Natural killer cell treated with Interleukin-12 subunit alpha and Interleukin-12 subunit beta and Interleukin-15 and Interleukin-18, amount 100 ng/mL, for 72 hours (primary cell): ENCODE measurements at regions not wholly inside any gene's neighbourhood (a gene's known extent, or its start where the extent isn't known, plus 50 kb on each side); places are given as distances from the start of the nearest gene placed in this dataset.

ENCODE experiments used
- ATAC-seq, 2 donors: fragments of 150-1000 bp; cut with Tn5 transposase in 1 of 2; sonication (Bioruptor Pico), chemical (Tn5 transposase) in 1 of 2; 2 replicates each; pipeline ENCODE4 v1.10.0; 2021
- DNase-seq: peaks from one replicate; pipeline ENCODE4 v3.0.0; 2022; ENCODE audit warnings: low spot score
- H3K27ac Mint-ChIP-seq, 2 donors: 1 replicate in 1 of 2; 2 replicates in 1 of 2; pipeline ENCODE4 v1.8.0; 2022; ENCODE audit warnings: mixed read lengths in 2 of 2, mild to moderate bottlenecking in 1 of 2, moderate library complexity in 1 of 2
- H3K27me3 Mint-ChIP-seq, 2 donors: 1 replicate in 1 of 2; 2 replicates in 1 of 2; pipeline ENCODE4 v1.8.0; 2022; ENCODE audit warnings: mixed read lengths in 2 of 2
- H3K36me3 Mint-ChIP-seq: one replicate; pipeline ENCODE4 v1.8.0; 2022; ENCODE audit warnings: mixed read lengths
- H3K4me1 Mint-ChIP-seq, 2 donors: 1 replicate in 1 of 2; 2 replicates in 1 of 2; pipeline ENCODE4 v1.8.0; 2022; ENCODE audit warnings: low read depth in 2 of 2, mixed read lengths in 2 of 2, mild to moderate bottlenecking in 1 of 2
- H3K4me3 Mint-ChIP-seq: one replicate; pipeline ENCODE4 v1.8.0; 2022; ENCODE audit warnings: mixed read lengths
- H3K9me3 Mint-ChIP-seq: 2 replicates; pipeline ENCODE4 v1.8.0; 2022; ENCODE audit warnings: mixed read lengths

DNA sequence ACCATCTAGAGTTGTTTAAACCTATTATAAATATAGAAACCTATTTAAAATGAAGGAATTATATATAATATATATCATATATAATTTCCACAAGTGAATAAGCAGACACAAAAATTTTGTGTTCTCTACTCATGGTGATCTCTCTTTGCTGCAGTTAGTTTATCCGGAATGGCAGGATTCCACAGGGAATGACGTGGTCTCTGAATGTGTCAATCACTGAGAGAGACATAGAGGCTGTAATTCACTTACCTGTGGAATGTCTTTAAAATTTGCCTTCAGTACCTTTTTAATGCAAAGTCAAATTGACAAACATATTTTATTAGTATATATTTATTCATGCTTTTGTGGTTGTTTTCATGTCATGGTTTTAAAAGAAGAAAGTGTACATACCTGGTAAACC is 669.3 kb downstream of the NLGN4X start:
- Mint-ChIP-seq H3K9me3 (peaks cover 9% of the 10 kb centered on the region), H3K4me1 (no peaks in the 10 kb centered on the region), H3K4me3 (no peak overlapping the region), H3K36me3 (no peaks in the 10 kb centered on the region), H3K27me3 (no peaks in the 10 kb centered on the region), H3K27ac (no peak overlapping the region)
- DNase-seq (no peak), ATAC-seq (no peak)

DNA sequence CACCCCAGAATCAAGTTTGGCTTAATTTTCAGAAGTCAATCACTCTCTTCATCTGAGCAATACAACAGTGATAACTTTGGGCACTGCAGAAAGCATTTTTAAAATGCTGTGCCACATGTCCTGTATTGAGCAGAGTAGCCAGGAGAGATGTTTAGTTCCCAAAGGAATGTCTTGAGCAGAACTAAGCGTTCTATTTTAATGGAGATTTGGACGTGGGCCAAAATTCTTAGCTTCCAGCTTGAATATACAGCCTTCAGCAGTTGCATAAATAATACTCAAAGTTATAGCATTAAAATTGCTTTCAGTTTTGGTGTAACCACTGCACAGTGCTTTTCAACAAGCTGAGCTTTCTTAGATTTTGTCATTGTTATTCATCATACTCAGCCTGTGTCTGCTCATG is 679.2 kb downstream of the NLGN4X start:
- Mint-ChIP-seq H3K27ac (no peak overlapping the region), H3K4me3 (no peak overlapping the region), H3K9me3 (peaks cover 28% of the 10 kb centered on the region), H3K27me3 (no peaks in the 10 kb centered on the region), H3K4me1 (no peaks in the 10 kb centered on the region), H3K36me3 (peaks cover 9% of the 10 kb centered on the region)
- no peak for DNase-seq
- no peak for ATAC-seq

DNA sequence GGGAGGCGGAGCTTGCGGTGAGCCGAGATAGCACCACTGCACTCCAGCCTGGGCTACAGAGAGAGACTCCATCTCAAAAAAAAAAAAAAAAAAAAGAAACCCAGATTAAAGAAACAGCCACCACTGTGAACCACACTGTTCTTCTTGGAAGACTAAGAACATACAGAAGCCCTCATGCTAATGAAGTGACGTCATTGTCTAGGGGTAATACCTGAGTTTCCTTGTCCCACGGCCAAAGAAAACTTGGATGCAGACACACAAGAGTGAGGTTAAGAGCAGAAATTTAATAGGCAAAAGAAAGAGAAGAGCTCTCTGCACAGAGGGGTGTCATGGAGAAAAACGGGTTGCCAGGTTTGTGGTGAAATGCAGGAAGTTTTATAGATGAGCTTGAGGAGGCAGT is 691.6 kb downstream of the NLGN4X start:
- no peak overlapping the region for H3K4me3 Mint-ChIP-seq
- H3K27ac Mint-ChIP-seq: no peak overlapping the region

DNA sequence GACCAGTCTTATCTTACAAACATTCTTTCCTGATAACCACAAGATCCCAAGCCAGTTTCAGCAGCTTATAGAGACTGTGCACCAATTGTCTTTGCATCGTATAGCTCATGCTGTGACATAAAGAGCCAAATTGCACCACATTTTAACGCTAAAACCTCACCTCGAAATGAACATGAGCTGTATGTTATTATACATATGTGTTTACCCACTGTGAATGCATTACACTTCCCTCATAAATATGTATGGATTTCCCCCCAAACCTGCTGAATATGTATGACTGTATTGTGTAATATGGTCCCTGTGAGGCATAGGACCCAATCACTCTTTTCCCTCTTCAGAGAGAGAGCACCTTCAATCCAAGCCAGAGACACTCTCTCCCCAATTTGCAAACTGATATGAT is 692.4 kb downstream of the NLGN4X start:
- no peaks in the 10 kb centered on the region for H3K27me3 Mint-ChIP-seq
- peaks cover 23% of the 10 kb centered on the region for H3K9me3 Mint-ChIP-seq
- H3K27ac Mint-ChIP-seq: no peak overlapping the region
- DNase-seq (no peak), ATAC-seq (no peak)
- H3K4me3 Mint-ChIP-seq: no peak overlapping the region
- no peaks in the 10 kb centered on the region for H3K4me1 Mint-ChIP-seq
- no peaks in the 10 kb centered on the region for H3K36me3 Mint-ChIP-seq

More for the DNA sequence above, 691.6 kb downstream of the NLGN4X start:
- no peak for ATAC-seq
- H3K27me3 Mint-ChIP-seq: no peaks in the 10 kb centered on the region
- DNase-seq: no peak
- no peaks in the 10 kb centered on the region for H3K36me3 Mint-ChIP-seq
- peaks cover 20% of the 10 kb centered on the region for H3K9me3 Mint-ChIP-seq
- H3K4me1 Mint-ChIP-seq: no peaks in the 10 kb centered on the region

DNA sequence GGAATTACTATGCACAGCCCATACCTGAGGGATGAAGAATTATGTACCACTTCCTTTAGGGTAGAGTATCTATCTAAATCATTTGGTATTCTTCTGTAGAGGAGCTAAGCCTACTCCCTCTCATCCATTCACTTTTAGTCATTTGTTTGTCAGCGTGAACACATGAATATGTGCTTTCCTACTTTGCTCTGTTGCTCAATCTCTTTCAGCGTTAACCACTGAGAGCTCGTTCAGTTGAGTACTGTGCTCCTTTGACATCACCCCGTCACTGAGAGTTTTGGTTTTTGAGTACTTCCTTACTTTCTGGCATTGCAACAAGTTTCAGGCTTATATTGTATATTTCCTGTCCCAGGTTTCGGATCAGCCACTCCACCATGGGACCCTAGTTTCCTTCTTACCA is 700.6 kb downstream of the NLGN4X start:
- ATAC-seq: no peak

DNA sequence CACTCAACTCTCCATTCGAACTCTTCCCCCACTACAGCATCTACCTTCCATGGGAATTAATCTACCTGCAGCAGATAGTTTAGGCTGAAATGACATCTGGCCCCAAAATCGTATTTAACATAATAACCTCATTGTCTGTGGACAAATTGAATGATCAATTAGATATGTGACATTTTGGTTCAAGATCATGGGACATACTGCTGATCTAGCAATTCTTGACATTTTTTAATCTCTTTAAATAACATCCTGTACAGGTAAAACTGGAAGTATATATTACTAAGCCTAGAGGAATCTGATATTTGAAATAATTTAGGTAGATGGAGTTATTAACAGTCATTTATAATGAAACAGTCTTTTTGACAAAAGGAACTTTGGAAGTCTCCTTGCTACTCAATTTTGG is 702.5 kb downstream of the NLGN4X start:
- no peaks in the 10 kb centered on the region for H3K4me1 Mint-ChIP-seq
- H3K9me3 Mint-ChIP-seq: peaks cover 19% of the 10 kb centered on the region
- DNase-seq: no peak
- H3K27me3 Mint-ChIP-seq: no peaks in the 10 kb centered on the region
- no peak overlapping the region for H3K27ac Mint-ChIP-seq
- ATAC-seq: no peak
- H3K4me3 Mint-ChIP-seq: no peak overlapping the region
- no peaks in the 10 kb centered on the region for H3K36me3 Mint-ChIP-seq

More for the DNA sequence above, 700.6 kb downstream of the NLGN4X start:
- peaks cover 25% of the 10 kb centered on the region for H3K9me3 Mint-ChIP-seq
- H3K4me1 Mint-ChIP-seq: no peaks in the 10 kb centered on the region
- H3K36me3 Mint-ChIP-seq: no peaks in the 10 kb centered on the region
- DNase-seq: no peak
- H3K27me3 Mint-ChIP-seq: no peaks in the 10 kb centered on the region
- H3K4me3 Mint-ChIP-seq: no peak overlapping the region
- no peak overlapping the region for H3K27ac Mint-ChIP-seq

DNA sequence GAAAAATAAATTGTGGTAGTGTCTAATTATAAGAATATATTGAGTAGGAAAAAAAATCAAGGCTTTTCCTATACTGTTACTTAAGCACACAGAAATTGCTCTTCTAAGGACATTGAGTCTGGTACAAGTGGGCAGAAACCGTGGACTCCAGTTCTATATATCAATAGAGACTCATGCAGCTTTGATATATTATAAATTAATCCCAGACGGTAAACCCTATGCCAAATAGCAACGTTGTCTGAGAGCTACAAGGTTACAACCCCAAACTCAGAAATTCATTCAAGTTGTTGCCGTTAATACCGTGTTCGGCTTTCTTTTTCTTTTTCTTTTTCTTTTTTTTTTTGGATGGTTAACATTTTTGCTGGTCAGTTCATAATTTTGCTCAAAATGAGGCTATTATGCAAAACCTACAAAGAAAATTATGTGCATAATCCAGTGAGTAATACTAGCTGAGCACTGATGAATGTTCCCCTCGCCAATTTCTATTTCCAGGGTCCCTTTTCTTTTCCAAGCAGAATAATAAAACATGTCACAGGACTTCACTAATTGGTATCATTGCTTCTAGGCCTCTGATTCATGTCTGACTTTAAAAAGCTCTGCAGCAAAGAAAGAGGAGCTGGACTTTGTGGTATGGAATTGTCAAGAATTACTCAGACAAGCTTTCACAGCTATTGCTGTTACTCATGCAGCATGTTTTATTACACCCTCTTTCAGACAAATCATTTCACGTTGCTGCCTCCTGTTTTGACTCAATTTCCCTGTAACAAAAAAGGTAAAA is 737.7 kb downstream of the NLGN4X start:
- Mint-ChIP-seq H3K4me1 (no peaks in the 10 kb centered on the region), H3K4me3 (no peak overlapping the region), H3K27me3 (no peaks in the 10 kb centered on the region), H3K27ac (no peak overlapping the region), H3K9me3 (peaks cover 22% of the 10 kb centered on the region), H3K36me3 (peaks cover 5% of the 10 kb centered on the region)
- DNase-seq (no peak), ATAC-seq (no peak)

DNA sequence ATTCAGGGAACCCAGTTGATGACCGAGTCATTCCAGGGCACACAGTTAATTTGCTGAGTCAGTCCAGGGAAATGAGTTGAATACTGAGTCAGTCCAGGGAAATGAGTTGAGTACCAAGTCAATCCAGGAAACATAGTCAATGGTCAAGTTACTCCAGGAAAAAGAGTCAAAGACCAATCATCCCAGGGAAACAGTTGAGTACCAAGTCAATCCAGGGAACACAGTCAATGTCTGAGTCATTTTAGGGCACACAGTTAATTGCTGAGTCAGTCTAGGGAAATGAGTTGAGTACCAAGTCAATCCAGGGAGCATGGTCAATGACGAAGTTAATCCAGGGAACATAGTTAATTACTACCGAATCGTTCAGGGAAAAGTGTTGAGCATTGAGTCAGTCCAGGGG is 754.4 kb downstream of the NLGN4X start:
- no peak for ATAC-seq
- no peaks in the 10 kb centered on the region for H3K36me3 Mint-ChIP-seq

DNA sequence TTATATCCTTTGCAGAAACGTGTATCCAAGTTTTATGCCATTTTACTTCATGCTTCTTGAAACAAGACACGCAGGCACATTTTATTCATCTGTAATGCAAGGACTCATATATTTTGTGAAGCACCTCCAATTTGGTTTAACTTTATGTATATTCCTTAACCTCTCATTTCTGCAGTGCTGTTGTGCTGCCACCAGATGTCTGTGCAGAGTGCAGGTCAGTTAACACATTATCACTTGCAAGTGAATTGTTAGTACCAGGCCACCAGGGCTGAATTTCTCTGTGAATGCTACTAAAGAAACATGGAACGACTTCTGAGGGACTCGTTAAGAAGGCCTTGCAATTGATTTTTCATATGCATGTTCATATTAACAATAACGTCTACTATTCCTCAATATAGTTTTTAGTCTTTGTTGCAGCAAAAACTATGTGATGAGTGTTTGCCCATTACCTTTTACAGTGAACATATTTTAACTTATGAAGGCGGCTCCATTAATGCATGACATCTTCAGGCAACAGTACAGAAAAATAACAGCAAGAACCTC is 770.3 kb downstream of the NLGN4X start:
- no peak overlapping the region for H3K4me3 Mint-ChIP-seq
- H3K27me3 Mint-ChIP-seq: no peaks in the 10 kb centered on the region
- H3K4me1 Mint-ChIP-seq: no peaks in the 10 kb centered on the region

More for the DNA sequence above, 754.4 kb downstream of the NLGN4X start:
- H3K27ac Mint-ChIP-seq: no peak overlapping the region
- H3K4me3 Mint-ChIP-seq: no peak overlapping the region
- H3K4me1 Mint-ChIP-seq: no peaks in the 10 kb centered on the region
- H3K9me3 Mint-ChIP-seq: peaks cover 13% of the 10 kb centered on the region
- H3K27me3 Mint-ChIP-seq: no peaks in the 10 kb centered on the region
- no peak for DNase-seq

DNA sequence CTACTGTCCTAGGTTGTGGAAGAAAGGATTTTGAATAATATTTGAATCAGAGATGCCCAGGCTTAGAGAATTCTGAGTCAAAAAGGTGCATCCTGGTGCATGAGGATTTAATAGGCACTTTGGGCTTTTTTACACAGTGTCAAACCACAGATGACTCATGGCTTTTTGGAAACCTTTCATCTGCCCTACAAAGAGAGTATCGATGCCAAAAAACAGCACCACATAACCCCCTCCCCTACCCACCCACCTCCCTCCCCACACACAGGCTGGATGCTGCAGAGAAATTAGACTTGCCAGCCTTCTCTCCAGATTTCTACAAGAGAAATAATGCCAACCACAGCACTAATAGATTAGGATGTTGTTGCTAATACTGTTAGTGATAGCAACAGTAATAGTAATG is 779.3 kb downstream of the NLGN4X start:
- Mint-ChIP-seq H3K4me3 (no peak overlapping the region), H3K4me1 (no peaks in the 10 kb centered on the region), H3K27ac (no peak overlapping the region), H3K36me3 (no peaks in the 10 kb centered on the region), H3K27me3 (no peaks in the 10 kb centered on the region), H3K9me3 (no peaks in the 10 kb centered on the region)
- ATAC-seq: no peak
- no peak for DNase-seq

More for the DNA sequence above, 770.3 kb downstream of the NLGN4X start:
- Mint-ChIP-seq H3K9me3 (peaks cover 2% of the 10 kb centered on the region), H3K27ac (no peak overlapping the region), H3K36me3 (no peaks in the 10 kb centered on the region)
- DNase-seq: no peak
- ATAC-seq: no peak

DNA sequence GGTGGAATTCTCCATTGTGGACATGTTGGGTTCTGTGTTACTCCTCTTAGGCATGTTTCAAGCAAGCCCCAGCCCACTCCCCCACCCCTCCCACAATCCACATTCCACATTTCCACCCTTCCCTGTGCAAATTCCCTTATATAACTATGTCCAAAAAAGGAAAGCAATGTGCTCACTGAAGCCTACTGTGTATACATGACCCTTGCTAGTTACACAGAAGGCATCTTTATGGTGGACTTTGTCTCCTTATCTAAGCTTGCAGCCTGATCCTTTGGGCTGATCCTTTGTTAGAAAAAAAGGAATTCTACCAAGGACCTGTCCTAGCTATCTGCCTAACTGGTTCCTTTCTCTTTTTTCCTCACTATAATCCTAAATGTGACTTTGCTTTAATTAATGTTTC is 796.8 kb downstream of the NLGN4X start:
- Mint-ChIP-seq H3K4me3 (no peak overlapping the region), H3K27ac (no peak overlapping the region), H3K4me1 (no peaks in the 10 kb centered on the region), H3K36me3 (no peaks in the 10 kb centered on the region), H3K9me3 (peaks cover 11% of the 10 kb centered on the region), H3K27me3 (no peaks in the 10 kb centered on the region)
- no peak for DNase-seq
- no peak for ATAC-seq

DNA sequence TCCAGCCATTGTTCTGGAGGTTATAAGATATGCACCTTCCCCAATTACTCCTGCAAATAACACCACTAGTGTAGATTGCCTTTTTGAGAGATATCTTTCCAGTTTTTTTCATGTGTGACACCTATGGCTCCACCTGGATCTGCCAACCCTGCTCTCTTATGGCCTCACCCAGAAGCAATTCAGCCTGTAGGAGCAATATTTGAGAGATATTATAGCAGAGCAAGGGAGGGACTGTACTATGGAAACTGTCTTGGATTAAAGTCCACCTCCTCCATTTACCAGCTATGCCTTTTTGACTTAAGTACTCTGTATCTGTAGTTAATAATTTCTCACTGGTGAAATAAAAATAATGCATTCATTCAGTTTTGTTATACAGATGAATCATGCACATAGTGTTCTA is 803.5 kb downstream of the NLGN4X start:
- ATAC-seq (no peak), DNase-seq (no peak)
- H3K27me3 Mint-ChIP-seq: no peaks in the 10 kb centered on the region
- H3K27ac Mint-ChIP-seq: no peak overlapping the region
- no peaks in the 10 kb centered on the region for H3K4me1 Mint-ChIP-seq
- H3K36me3 Mint-ChIP-seq: peaks cover 5% of the 10 kb centered on the region
- H3K4me3 Mint-ChIP-seq: no peak overlapping the region
- peaks cover 19% of the 10 kb centered on the region for H3K9me3 Mint-ChIP-seq

DNA sequence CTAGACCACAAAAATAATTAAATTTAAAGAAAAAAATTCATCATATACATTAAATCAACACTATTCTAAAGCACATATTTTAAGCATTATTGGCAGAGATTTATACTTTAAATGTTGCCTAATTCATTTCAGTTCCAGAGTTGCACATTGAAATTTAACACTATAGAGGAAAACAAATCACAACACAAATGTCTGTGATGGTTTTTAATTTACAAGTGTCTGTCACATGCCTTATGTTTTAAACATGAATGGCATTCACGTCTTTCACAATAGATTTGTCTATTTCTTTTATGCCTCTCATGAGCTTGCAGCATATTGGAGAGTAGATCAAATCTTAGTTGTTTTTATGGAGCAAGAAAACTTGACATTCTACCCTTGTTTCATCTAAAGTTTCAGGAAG is 811.3 kb downstream of the NLGN4X start:
- no peaks in the 10 kb centered on the region for H3K36me3 Mint-ChIP-seq
- no peak for ATAC-seq
- no peaks in the 10 kb centered on the region for H3K27me3 Mint-ChIP-seq
- H3K27ac Mint-ChIP-seq: no peak overlapping the region
- no peak for DNase-seq
- H3K4me1 Mint-ChIP-seq: no peaks in the 10 kb centered on the region
- H3K4me3 Mint-ChIP-seq: no peak overlapping the region
- H3K9me3 Mint-ChIP-seq: peaks cover 10% of the 10 kb centered on the region

DNA sequence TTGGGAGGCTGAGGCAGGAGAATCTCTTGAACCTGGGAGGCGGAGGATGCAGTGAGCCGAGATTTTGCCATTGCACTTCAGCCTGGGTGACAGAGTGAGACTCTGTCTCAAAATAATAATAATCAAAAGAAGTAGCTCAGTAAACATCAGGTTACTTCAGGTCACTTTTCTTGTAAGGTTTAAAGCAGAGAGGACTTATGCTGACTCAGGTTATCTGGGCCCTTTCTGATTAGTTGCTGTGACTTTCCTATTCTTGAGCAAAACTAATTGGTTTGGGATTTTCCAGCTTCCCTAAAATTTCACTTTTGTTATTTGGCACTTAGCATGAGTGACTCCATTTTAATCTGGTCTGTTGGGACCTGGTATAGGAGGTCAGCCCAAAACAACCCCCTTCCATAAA is 812.9 kb downstream of the NLGN4X start:
- Mint-ChIP-seq H3K4me3 (no peak overlapping the region), H3K27me3 (no peaks in the 10 kb centered on the region), H3K4me1 (no peaks in the 10 kb centered on the region), H3K27ac (no peak overlapping the region), H3K36me3 (no peaks in the 10 kb centered on the region), H3K9me3 (peaks cover 11% of the 10 kb centered on the region)
- DNase-seq (no peak), ATAC-seq (no peak)

DNA sequence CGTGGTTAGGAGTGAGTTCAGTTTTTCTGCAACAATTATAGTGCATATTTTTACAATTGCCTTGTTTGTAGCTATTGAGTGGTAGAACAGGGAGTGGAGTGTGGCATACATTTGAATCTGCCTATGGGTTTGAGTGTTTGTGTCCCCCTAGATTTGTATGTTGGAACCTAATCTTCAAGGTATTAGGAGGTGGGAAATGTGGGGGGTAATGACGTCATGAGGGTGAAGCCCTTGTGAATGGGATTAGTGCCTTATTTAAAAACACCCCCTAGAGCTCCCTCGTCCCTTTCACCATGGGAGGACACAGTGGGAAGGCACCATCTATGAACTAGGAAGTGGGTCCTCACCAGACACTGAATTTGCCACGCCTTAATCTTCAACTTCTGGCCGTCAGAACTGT is 819.6 kb downstream of the NLGN4X start:
- no peak for DNase-seq
- no peak overlapping the region for H3K4me3 Mint-ChIP-seq
- no peaks in the 10 kb centered on the region for H3K36me3 Mint-ChIP-seq
- no peak overlapping the region for H3K27ac Mint-ChIP-seq
- H3K27me3 Mint-ChIP-seq: no peaks in the 10 kb centered on the region
- no peak for ATAC-seq
- no peaks in the 10 kb centered on the region for H3K4me1 Mint-ChIP-seq
- peaks cover 12% of the 10 kb centered on the region for H3K9me3 Mint-ChIP-seq
